Neural progenitor cell (in vitro differentiated cells): ENCODE measurements at regions not wholly inside any gene's neighbourhood (a gene's known extent, or its start where the extent isn't known, plus 50 kb on each side); places are given as distances from the start of the nearest gene placed in this dataset.

Experiments used
- EZH2 ChIP-seq: fragments of 200-600 bp; sonication (generic); IDR thresholded peaks from 2 replicates; pipeline ENCODE4 v1.6.1; 2017; ENCODE audit warnings: antibody characterized with exemption, mild to moderate bottlenecking, moderate library complexity
- EZH2phosphoT487 ChIP-seq: fragments of 200-600 bp; sonication (generic); IDR thresholded peaks from 2 replicates; pipeline ENCODE4 v1.6.1; 2017; ENCODE audit warnings: antibody characterized with exemption
- TF ChIP-seq, protein P1 (sequence below): fragments of 200-600 bp; sonication (generic); IDR thresholded peaks from 2 replicates; pipeline ENCODE4 v1.5.1; 2017; ENCODE audit warnings: antibody characterized with exemption, mild to moderate bottlenecking

DNA sequence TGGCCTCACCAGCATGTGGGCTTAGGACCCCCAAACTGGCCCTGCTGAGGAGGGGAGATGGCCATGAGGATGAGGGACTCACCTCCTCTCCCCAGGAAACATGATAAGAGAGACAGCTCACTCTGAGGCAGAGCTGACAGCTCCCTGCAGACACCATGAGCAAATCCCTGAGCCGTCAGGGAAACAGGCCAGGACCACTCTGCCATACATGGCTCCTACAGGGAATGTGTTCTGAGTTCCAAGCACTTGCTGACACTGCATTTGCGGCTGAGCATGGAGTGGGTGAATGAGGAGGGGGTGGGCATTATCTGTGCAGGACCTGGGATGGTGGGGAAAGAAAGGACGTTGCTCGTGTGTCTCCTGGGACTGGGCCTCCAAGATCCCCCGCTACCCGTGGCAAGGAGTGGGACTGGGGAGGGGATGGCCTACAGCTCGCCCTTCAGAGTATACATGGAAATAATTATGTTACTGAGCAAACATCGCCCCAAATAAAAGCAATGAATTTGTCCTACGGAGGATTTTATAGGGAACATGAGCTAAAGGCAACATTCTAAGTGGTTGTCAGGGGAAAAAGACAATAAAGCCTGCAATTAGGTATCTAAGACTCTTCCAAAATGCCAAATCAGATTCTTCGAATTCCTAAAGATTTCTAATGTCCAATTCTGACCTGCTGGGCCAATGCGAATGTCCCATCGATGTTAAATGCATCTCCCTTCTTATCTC lies 355.9 kb upstream of the AJAP1 start:
- TF ChIP-seq, protein P1, sequence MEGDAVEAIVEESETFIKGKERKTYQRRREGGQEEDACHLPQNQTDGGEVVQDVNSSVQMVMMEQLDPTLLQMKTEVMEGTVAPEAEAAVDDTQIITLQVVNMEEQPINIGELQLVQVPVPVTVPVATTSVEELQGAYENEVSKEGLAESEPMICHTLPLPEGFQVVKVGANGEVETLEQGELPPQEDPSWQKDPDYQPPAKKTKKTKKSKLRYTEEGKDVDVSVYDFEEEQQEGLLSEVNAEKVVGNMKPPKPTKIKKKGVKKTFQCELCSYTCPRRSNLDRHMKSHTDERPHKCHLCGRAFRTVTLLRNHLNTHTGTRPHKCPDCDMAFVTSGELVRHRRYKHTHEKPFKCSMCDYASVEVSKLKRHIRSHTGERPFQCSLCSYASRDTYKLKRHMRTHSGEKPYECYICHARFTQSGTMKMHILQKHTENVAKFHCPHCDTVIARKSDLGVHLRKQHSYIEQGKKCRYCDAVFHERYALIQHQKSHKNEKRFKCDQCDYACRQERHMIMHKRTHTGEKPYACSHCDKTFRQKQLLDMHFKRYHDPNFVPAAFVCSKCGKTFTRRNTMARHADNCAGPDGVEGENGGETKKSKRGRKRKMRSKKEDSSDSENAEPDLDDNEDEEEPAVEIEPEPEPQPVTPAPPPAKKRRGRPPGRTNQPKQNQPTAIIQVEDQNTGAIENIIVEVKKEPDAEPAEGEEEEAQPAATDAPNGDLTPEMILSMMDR: no peak
- TF ChIP-seq EZH2 (no peak), EZH2phosphoT487 (no peak)
